Stimulated activated naive CD8-positive, alpha-beta T cell treated with anti-CD3 and anti-CD28 coated beads, Interleukin-15, amount 100 ng/mL, for 72 hours (primary cell): ENCODE measurements at regions not wholly inside any gene's neighbourhood (a gene's known extent, or its start where the extent isn't known, plus 50 kb on each side); places are given as distances from the start of the nearest gene placed in this dataset.
"Not testable (repeated sequence)": the region's sequence is repeated elsewhere in the genome, so short reads cannot be mapped to it uniquely, and the experiment has no call there.

Experiments used
- ATAC-seq: fragments of 150-1000 bp; cut with Tn5 transposase; 2 replicates; pipeline ENCODE4 v1.10.0; 2021; ENCODE audit warnings: mild to moderate bottlenecking, moderate library complexity
- DNase-seq, 2 donors: peaks; one replicate each; pipeline ENCODE4 v3.0.0; 2021 to 2022
- H3K27ac Mint-ChIP-seq, 2 donors: one replicate each; pipeline ENCODE4 v1.8.0; 2022; ENCODE audit warnings: mild to moderate bottlenecking in 2 of 2, mixed read lengths in 2 of 2, moderate library complexity in 2 of 2
- H3K27me3 Mint-ChIP-seq: one replicate; pipeline ENCODE4 v1.8.0; 2022; ENCODE audit warnings: mixed read lengths
- H3K4me1 Mint-ChIP-seq: one replicate; pipeline ENCODE4 v1.8.0; 2022; ENCODE audit warnings: mild to moderate bottlenecking, mixed read lengths
- H3K4me3 Mint-ChIP-seq, 2 donors: one replicate each; pipeline ENCODE4 v1.8.0; 2022; ENCODE audit warnings: mild to moderate bottlenecking in 2 of 2, mixed read lengths in 2 of 2, moderate library complexity in 1 of 2
- H3K9me3 Mint-ChIP-seq, 2 donors: one replicate each; pipeline ENCODE4 v1.8.0; 2022; ENCODE audit warnings: mixed read lengths in 2 of 2

DNA sequence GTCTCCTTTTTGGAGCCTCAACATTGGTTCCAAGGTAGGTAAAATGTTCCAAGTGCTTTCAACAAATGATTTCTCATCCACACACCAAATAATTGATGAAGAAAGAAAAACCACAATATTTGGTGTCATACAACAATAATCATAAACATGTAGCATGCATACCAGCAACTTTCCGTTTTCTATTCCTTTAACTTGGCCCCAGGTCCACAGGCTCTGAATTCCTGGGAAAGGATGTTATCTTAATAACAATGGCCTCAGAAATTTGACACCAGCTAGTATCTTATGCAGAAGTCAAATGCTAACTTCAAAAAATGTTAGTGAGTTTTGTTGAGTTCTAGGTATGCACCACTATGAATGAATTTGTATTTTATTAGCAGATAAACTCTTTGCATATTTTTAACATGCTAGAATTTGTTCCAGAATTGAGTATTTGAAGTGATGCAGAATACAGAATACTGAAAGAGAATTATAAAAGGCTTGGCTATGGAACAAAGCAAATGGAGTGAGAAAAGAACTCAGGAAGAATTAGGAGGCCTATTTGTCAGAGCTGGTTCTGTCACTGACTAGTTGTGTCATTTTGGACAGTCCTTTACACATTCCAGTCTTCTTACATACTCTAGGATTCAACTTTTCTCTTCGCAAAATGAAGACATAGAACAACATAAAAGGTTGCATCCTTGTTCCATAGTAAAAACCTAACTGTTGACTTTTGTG lies 435.3 kb upstream of the TNC start:
- Mint-ChIP-seq H3K27me3 (peaks cover 19% of the 10 kb centered on the region), H3K9me3 (peaks cover 9 to 32% of the 10 kb centered on the region in 2 donors), H3K4me1 (no peaks in the 10 kb centered on the region), H3K27ac (no peak overlapping the region), H3K4me3 (no peak overlapping the region)
- no peak for DNase-seq
- no peak for ATAC-seq

DNA sequence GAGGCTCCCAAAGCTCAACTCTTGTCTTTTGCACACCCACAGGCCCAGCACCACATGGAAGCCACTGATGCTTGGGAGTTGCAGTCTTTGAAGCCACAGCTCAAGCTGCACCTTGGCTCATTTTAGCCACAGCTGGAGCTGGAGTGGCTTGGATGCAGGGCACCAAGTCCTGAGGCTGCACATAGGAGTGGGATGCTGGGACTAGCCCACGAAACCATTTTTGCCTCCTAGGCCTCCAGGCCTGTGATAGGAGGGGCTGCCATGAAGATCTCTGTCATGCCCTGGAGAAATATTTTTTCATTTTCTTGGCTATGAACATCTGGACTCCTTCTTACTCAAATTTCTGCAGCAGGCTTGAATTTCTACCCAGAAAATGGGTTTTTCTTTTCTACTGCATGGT lies 438.5 kb upstream of the TNC start:
- ATAC-seq = no peak
- Mint-ChIP-seq H3K27ac (no peak overlapping the region), H3K9me3 (peaks cover 9 to 32% of the 10 kb centered on the region in 2 donors), H3K4me3 (no peak overlapping the region), H3K4me1 (no peaks in the 10 kb centered on the region), H3K27me3 (peaks cover 14% of the 10 kb centered on the region)
- DNase-seq = no peak

GRCh38 chr9:115575147-115575546 lies 457.2 kb upstream of the TNC start:
- no peak for DNase-seq
- no peaks in the 10 kb centered on the region for H3K9me3 Mint-ChIP-seq
- H3K27ac Mint-ChIP-seq = no peak overlapping the region
- no peak for ATAC-seq
- no peaks in the 10 kb centered on the region for H3K27me3 Mint-ChIP-seq
- no peak overlapping the region for H3K4me3 Mint-ChIP-seq
- H3K4me1 Mint-ChIP-seq = no peaks in the 10 kb centered on the region

DNA sequence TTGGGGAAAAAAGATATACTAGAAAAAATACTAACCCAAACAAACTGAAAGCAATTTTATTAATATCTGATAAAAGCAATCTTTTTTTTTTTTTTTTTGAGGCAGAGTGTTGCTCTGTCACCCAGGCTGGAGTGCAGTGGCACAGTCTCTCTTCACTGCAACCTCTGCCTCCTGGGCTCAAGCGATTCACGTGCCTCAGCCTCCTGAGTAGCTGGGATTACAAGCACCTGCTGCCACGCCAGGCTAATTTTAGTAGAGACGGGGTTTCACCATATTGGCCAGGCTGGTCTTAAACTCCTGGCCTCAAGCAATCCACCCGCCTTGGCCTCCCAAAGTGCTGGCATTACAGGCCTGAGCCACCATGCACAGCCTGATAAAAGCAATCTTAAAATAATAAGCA lies 467.5 kb upstream of the TNC start:
- DNase-seq, H3K9me3 Mint-ChIP-seq, H3K4me1 Mint-ChIP-seq, H3K27ac Mint-ChIP-seq, ATAC-seq, H3K4me3 Mint-ChIP-seq: not testable (repeated sequence)
- H3K27me3 Mint-ChIP-seq = peaks cover 14% of the 10 kb centered on the region

DNA sequence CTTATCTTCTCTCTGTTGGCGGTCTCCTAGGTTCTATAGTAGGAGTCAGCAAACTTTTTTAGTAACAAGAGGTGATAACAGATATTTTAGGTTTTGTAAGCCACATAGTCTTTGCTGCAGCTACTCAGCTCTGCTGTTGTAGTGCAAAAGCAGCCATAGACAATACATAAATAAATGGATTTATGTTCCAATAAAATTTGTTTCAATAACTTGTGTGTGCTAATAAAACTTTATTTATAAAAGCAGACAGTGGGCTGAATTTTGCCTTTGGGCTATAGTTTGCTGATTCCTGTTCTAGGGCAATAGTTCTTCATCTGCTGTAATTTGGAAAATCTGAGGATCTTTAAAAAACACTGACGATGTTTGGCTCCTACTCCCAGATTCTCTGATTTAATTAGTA lies 469.4 kb upstream of the TNC start:
- peaks cover 14% of the 10 kb centered on the region for H3K27me3 Mint-ChIP-seq
- no peak overlapping the region for H3K27ac Mint-ChIP-seq
- no peaks in the 10 kb centered on the region for H3K4me1 Mint-ChIP-seq
- H3K9me3 Mint-ChIP-seq = no peaks in the 10 kb centered on the region
- no peak for ATAC-seq
- H3K4me3 Mint-ChIP-seq = no peak overlapping the region
- DNase-seq = no peak

GRCh38 chr9:115590011-115590410 lies 472.1 kb upstream of the TNC start:
- no peaks in the 10 kb centered on the region for H3K9me3 Mint-ChIP-seq
- H3K27ac Mint-ChIP-seq = no peak overlapping the region
- H3K4me1 Mint-ChIP-seq = peaks cover 5% of the 10 kb centered on the region
- DNase-seq = no peak
- H3K27me3 Mint-ChIP-seq = peaks cover 18% of the 10 kb centered on the region
- H3K4me3 Mint-ChIP-seq = no peak overlapping the region
- ATAC-seq = no peak

DNA sequence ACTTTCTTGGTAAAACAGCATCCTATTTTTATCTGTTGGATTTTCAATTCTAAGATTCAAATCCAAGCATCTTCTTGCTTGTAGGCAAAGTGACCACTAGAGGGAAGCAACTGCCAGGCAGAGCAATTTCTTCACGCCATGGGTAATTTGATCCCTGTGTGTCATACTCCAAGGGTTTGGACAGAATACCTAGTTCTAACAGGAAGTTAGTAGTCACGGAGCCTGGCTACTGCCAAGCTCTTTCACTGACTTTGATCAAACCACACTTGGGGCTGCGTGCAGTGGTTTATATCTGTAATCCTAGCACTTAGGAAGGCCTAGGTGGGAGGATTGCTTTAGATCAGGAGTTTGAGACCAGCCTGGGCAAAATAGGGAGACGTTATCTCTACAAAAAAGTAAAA lies 473.6 kb upstream of the TNC start:
- peak overlapping the region in 1 of 2 donors; percentile 60 for H3K27ac Mint-ChIP-seq

GRCh38 chr9:115593587-115594091 lies 475.7 kb upstream of the TNC start:
- Mint-ChIP-seq H3K9me3 (no peaks in the 10 kb centered on the region), H3K27ac (peak overlapping the region in 1 of 2 donors; percentile 89), H3K27me3 (peaks cover 37% of the 10 kb centered on the region), H3K4me1 (peaks cover 5% of the 10 kb centered on the region), H3K4me3 (no peak overlapping the region)
- peak in 1 of 2 donors; percentile 10 for DNase-seq
- ATAC-seq = no peak

More for the DNA sequence above, 473.6 kb upstream of the TNC start:
- DNase-seq (no peak), ATAC-seq (no peak)
- Mint-ChIP-seq H3K4me1 (peaks cover 5% of the 10 kb centered on the region), H3K4me3 (no peak overlapping the region), H3K27me3 (peaks cover 34% of the 10 kb centered on the region), H3K9me3 (no peaks in the 10 kb centered on the region)

- Mint-ChIP-seq H3K4me1 (peaks cover 5% of the 10 kb centered on the region), H3K9me3 (no peaks in the 10 kb centered on the region), H3K27ac (no peak overlapping the region), H3K4me3 (no peak overlapping the region), H3K27me3 (peaks cover 37% of the 10 kb centered on the region)
- DNase-seq (no peak), ATAC-seq (no peak)
These were observed 476.6 kb upstream of the TNC start for GRCh38 chr9:115594557-115594956.

GRCh38 chr9:115596021-115596745 lies 478.2 kb upstream of the TNC start:
- H3K9me3 Mint-ChIP-seq = no peaks in the 10 kb centered on the region
- H3K4me3 Mint-ChIP-seq = no peak overlapping the region
- H3K4me1 Mint-ChIP-seq = peaks cover 5% of the 10 kb centered on the region
- ATAC-seq = no peak
- H3K27me3 Mint-ChIP-seq = peaks cover 37% of the 10 kb centered on the region
- H3K27ac Mint-ChIP-seq = no peak overlapping the region
- no peak for DNase-seq

DNA sequence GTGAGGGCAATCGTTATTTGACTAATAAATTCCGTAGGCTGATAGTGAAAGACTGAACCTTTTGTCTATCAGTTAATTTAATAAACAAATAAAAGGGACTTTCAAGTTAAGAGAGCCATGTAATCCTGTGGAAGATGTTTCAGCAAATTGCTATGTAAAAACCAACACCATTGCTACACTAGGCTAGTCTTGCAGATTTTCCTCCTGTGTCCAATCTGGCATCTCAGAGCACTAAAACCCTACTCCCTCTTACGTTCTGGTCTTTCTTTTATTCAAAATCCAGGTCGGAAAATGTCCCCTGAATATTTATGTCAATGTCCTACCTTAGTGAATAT lies 478.8 kb upstream of the TNC start:
- Mint-ChIP-seq H3K27ac (no peak overlapping the region), H3K27me3 (peaks cover 37% of the 10 kb centered on the region), H3K4me1 (peaks cover 5% of the 10 kb centered on the region), H3K9me3 (no peaks in the 10 kb centered on the region), H3K4me3 (no peak overlapping the region)
- DNase-seq (no peak), ATAC-seq (no peak)

- Mint-ChIP-seq H3K9me3 (no peaks in the 10 kb centered on the region), H3K27me3 (peaks cover 37% of the 10 kb centered on the region), H3K27ac (no peak overlapping the region), H3K4me3 (no peak overlapping the region), H3K4me1 (peaks cover 5% of the 10 kb centered on the region)
- DNase-seq (no peak), ATAC-seq (no peak)
These were observed 479.5 kb upstream of the TNC start for GRCh38 chr9:115597330-115597895.

- Mint-ChIP-seq H3K4me3 (no peak overlapping the region), H3K27ac (no peak overlapping the region), H3K4me1 (no peaks in the 10 kb centered on the region), H3K9me3 (no peaks in the 10 kb centered on the region), H3K27me3 (peaks cover 30% of the 10 kb centered on the region)
- no peak for ATAC-seq
- no peak for DNase-seq
These were observed 480.8 kb upstream of the TNC start for GRCh38 chr9:115598751-115599150.

DNA sequence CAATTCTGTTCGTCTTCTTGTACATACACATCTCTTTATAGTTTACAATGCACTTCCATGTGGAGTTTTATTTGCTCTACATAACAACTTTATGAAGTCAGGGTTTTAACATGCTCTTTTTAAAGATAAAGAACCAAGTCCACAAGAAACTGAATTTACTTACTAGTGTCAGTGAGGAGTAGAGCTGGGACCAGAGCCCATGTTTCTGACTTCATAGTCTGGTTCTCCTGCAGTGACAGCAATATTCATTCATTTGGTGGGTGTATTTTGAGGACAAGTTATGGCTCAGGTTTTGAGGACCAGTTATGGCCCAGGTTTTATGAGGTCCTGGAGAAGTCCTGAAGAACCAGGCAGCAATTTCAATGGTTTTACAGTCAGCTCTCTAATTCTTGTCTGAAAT lies 481.9 kb upstream of the TNC start:
- Mint-ChIP-seq H3K4me1 (no peaks in the 10 kb centered on the region), H3K9me3 (no peaks in the 10 kb centered on the region), H3K4me3 (no peak overlapping the region), H3K27ac (no peak overlapping the region), H3K27me3 (peaks cover 20% of the 10 kb centered on the region)
- no peak for DNase-seq
- no peak for ATAC-seq

DNA sequence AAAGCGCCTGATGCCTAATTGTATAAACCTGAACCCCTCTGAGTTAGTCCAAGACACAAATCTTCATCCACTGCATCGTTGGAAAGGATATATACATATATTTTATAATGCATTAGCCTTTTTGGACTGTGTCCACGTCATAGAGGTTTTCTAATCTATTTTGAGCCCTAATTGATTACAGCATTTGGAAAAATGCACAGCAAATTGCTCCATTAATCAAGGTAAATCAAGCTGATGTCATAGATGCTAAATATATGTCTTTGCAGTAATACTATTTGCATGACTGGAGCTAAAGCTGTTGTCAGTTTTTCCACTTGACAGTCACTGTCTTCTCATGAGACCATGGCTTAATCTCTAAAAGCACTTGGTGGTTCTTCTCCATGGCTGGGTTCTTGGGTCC lies 483.5 kb upstream of the TNC start:
- Mint-ChIP-seq H3K4me3 (no peak overlapping the region), H3K27ac (no peak overlapping the region), H3K9me3 (no peaks in the 10 kb centered on the region), H3K27me3 (peaks cover 4% of the 10 kb centered on the region), H3K4me1 (no peaks in the 10 kb centered on the region)
- DNase-seq = no peak
- ATAC-seq = no peak

- Mint-ChIP-seq H3K27ac (no peak overlapping the region), H3K4me3 (no peak overlapping the region), H3K9me3 (no peaks in the 10 kb centered on the region), H3K27me3 (no peaks in the 10 kb centered on the region), H3K4me1 (no peaks in the 10 kb centered on the region)
- no peak for ATAC-seq
- no peak for DNase-seq
These were observed 487.0 kb upstream of the TNC start for GRCh38 chr9:115604831-115605483.
